ENCODE measurements at regions not wholly inside any gene's neighbourhood (a gene's known extent, or its start where the extent isn't known, plus 50 kb on each side); places are given as distances from the start of the nearest gene placed in this dataset.

DNA sequence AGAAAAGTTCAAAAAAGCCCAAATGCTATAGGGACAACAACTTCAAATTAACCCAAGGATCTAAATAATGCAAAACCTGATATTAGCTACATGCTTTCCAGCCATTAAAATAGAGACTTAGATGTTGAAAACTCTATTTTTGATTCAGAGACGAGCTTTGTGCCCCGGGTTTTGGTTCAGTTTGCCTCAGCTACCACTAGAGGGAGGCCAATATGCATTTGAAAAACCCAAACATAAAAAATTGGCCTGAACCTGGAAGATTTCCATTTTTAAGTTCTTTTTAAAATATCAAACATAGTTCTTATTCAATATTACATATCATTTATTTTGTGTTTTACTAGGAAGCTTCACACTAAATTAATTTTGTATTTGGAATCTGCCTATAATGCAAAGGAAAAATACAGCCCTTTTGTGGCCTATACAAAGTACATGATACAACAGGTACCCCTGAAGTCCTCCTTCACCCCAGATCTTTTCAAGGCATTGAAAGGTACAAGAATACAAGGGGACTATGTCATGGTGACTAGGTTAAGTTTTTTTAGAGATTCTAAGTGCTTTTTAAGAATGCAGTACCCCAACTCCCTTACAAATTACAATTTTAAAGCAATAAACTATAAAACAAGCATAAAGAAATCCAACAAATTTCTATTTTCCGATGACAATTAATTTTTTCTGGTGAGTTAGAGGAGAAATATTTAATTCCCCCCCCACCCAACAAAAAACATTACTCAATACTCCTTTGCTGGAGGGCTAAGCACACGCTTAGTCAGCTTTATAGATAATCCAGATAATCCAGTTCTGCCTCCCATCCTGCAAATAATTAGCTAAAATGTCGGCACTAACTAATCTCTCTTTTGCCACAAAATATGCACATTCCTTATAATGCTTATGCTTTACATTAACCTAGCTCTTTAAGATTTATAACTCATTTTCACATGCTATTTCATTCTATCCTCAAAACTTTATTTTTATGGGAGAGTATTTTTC, 97.7 kb upstream of the PTPN13 start:
- TF ChIP-seq CTCF (IDR thresholded peaks at IDR 0.05; ENCODE audit: low read depth, low read length, missing control alignments) = peak; percentile 76
- no peak for DNase-seq (ENCODE audit: low read depth)
- H3K4me3 ChIP-seq (ENCODE audit: low read depth, low read length) = no peak overlapping the region

DNA sequence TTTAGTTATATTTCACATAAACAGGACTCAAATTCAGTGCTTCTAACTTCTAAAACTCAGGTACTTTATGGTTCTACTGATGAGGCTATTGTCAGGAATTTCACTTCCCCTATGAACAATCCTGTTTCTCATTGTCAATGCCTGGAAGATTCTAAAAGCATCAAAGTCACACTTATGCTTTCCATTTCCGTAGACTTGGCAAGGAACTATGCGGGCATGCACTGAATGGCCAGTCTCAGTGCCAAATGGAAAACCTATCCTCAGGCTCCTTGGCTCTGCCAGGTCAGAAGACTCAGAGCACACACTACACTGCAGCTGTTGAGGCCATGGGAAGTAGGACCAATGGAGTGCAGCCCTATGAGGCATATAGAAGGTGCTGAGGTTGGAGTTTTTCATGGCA, 97.0 kb upstream of the PTPN13 start:
- H3K4me3 ChIP-seq (ENCODE audit: low read depth, low read length) = no peak overlapping the region
- no peak for DNase-seq (ENCODE audit: low read depth)
- TF ChIP-seq CTCF (IDR thresholded peaks at IDR 0.05; ENCODE audit: low read depth, low read length, missing control alignments) = no peak

DNA sequence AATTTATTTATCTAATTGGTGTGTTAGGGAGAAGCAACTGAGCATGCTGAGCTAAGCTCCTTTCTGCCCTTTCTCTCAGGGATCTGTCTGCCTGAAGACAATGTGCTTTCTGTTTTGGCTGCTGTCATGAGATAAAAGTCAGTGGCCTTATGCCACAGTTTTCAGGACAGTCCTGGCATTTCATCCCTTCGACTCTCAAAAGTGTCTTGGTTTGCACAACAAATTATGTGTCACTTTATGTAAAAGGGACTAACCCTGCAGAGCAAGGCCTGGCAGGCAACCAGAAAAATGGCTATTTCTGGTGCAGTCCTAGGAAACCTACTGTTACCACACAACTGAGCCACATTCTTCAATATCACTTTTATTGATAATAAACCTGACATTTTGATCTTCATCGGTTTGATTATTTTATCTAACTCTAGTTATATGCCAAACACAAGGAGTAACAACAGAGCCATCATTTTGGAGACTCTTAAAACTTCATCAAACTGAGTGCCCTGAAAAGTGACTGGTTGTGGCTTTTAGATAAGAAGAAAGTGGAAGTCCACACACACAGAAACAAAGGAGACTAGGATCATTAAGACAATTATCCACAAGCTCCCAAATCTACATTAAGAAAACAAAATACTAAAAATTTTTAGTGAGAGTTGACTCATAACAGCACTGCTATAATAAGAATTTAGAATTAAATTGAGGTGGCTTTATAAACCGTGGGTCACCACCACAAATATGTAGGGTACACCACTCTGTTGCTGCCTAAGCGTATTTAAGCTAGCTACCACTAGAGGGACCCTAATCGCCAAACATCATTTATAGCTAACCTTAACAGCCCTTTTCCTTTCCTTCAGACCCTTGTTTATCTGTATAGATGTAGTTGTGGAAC, 95.9 kb upstream of the PTPN13 start:
- no peak overlapping the region for H3K4me3 ChIP-seq (ENCODE audit: low read depth, low read length)
- no peak for DNase-seq (ENCODE audit: low read depth)
- TF ChIP-seq CTCF (IDR thresholded peaks at IDR 0.05; ENCODE audit: low read depth, low read length, missing control alignments) = peak; percentile 82

GRCh38 chr4:86498863-86499166, 95.3 kb upstream of the PTPN13 start:
- TF ChIP-seq CTCF (IDR thresholded peaks at IDR 0.05; ENCODE audit: low read depth, low read length, missing control alignments) = no peak
- H3K4me3 ChIP-seq (ENCODE audit: low read depth, low read length) = no peak overlapping the region
- no peak for DNase-seq (ENCODE audit: low read depth)

DNA sequence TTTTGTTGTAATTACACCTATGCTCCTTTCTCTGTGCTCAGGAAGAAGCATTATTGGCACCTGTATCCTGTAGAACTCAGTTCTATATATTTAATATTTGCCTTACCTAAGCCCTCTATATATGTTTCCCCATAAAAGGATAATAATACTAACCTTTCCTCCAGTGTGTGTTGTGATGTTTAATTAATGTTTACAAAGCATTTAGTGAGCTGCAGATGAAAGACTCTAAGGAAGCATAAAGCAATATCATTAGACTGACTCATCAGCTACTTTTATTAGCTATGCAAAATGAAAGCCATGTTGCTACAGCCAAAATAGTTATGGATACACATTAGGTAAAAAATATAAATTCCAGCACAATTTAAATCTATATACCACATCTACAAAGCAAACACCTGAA, 93.6 kb upstream of the PTPN13 start:
- no peak for TF ChIP-seq CTCF (IDR thresholded peaks at IDR 0.05; ENCODE audit: low read depth, low read length, missing control alignments)
- no peak overlapping the region for H3K4me3 ChIP-seq (ENCODE audit: low read depth, low read length)
- no peak for DNase-seq (ENCODE audit: low read depth)

GRCh38 chr4:86502081-86502480, 92.0 kb upstream of the PTPN13 start:
- TF ChIP-seq CTCF (IDR thresholded peaks at IDR 0.05; ENCODE audit: low read depth, low read length, missing control alignments) = no peak
- no peak overlapping the region for H3K4me3 ChIP-seq (ENCODE audit: low read depth, low read length)
- no peak for DNase-seq (ENCODE audit: low read depth)
